Endodermal cell (in vitro differentiated cells): ENCODE measurements at regions not wholly inside any gene's neighbourhood (a gene's known extent, or its start where the extent isn't known, plus 50 kb on each side); places are given as distances from the start of the nearest gene placed in this dataset.

ENCODE experiments used
- DNase-seq: peaks from one replicate; pipeline ENCODE4 v3.0.0-alpha.2; 2017
- H3K27ac ChIP-seq: 2 replicates; pipeline ENCODE4 v1.5.1; 2013; ENCODE audit warnings: mild to moderate bottlenecking, low read depth, low read length, moderate library complexity
- H3K27me3 ChIP-seq: 2 replicates; pipeline ENCODE4 v1.6.1; 2013; ENCODE audit warnings: mild to moderate bottlenecking, low read length, moderate library complexity; ENCODE audit not compliant: insufficient read depth, control insufficient read depth, poor library complexity, severe bottlenecking
- H3K36me3 ChIP-seq: 2 replicates; pipeline ENCODE4 v1.7.0; 2013; ENCODE audit warnings: mild to moderate bottlenecking, low read length, moderate library complexity; ENCODE audit not compliant: control insufficient read depth, insufficient read depth
- H3K4me1 ChIP-seq: one replicate; pipeline ENCODE4 v1.7.0; 2013; ENCODE audit warnings: low read length; ENCODE audit not compliant: control insufficient read depth, insufficient read depth
- H3K4me3 ChIP-seq: 2 replicates; pipeline ENCODE4 v1.5.1; 2013; ENCODE audit warnings: mild to moderate bottlenecking, low read length, moderate library complexity
- H3K9ac ChIP-seq: 2 replicates; pipeline ENCODE4 v1.6.1; 2013; ENCODE audit warnings: mild to moderate bottlenecking, low read length, moderate library complexity; ENCODE audit not compliant: poor library complexity, severe bottlenecking; ENCODE audit errors: extremely low read depth
- H3K9me3 ChIP-seq: 2 replicates; pipeline ENCODE4 v1.6.1; 2013; ENCODE audit warnings: mild to moderate bottlenecking, low read length, moderate library complexity; ENCODE audit not compliant: control insufficient read depth
- H3K27ac Mint-ChIP-seq: 2 replicates; pipeline ENCODE4 v1.8.0; 2020; ENCODE audit warnings: mixed read lengths
- H3K27me3 Mint-ChIP-seq: 2 replicates; pipeline ENCODE4 v1.8.0; 2021; ENCODE audit warnings: mild to moderate bottlenecking, mixed read lengths; ENCODE audit not compliant: insufficient read depth
- H3K36me3 Mint-ChIP-seq: 2 replicates; pipeline ENCODE4 v1.8.0; 2020; ENCODE audit warnings: low read depth, mixed read lengths
- H3K4me1 Mint-ChIP-seq: 2 replicates; pipeline ENCODE4 v1.8.0; 2020; ENCODE audit warnings: mixed read lengths
- H3K4me3 Mint-ChIP-seq: 2 replicates; pipeline ENCODE4 v1.8.0; 2020; ENCODE audit warnings: mild to moderate bottlenecking, moderate library complexity, mixed read lengths
- H3K9me3 Mint-ChIP-seq: 2 replicates; pipeline ENCODE4 v1.8.0; 2020; ENCODE audit warnings: mild to moderate bottlenecking, mixed read lengths
- CTCF ChIP-seq: fragments of 200-600 bp; sonication (generic); conservative IDR thresholded peaks from 2 replicates; pipeline ENCODE4 v1.5.0; 2021; ENCODE audit warnings: antibody characterized with exemption, mild to moderate bottlenecking
- WGBS, 2 experiments: methylation state at CpG; one replicate each; pipeline versions ENCODE4 v1.1.5 to v1.1.7; 2013; ENCODE audit warnings: missing lambda C conversion rate in 2 of 2, mixed read lengths in 1 of 2; ENCODE audit not compliant: insufficient coverage in 1 of 2, insufficient read length in 1 of 2; 5-methylcytosine and 5-hydroxymethylcytosine counted together

- no peak for DNase-seq
- Histone ChIP-seq H3K4me3 (no peak overlapping the region), H3K4me1 (no peaks in the 10 kb centered on the region), H3K36me3 (no peaks in the 10 kb centered on the region), H3K9me3 (no peaks in the 10 kb centered on the region), H3K27me3 (no peaks in the 10 kb centered on the region), H3K27ac (no peak overlapping the region), H3K9ac (no peak overlapping the region)
- WGBS, 2 experiments, result 100% methylated on average over 1 of the region's 2 CpGs; no CpG with 5 or more reads in 1 of the 2 experiments
- Mint-ChIP-seq H3K4me3 (no peak overlapping the region), H3K27ac (no peak overlapping the region), H3K27me3 (no peaks in the 10 kb centered on the region), H3K4me1 (no peaks in the 10 kb centered on the region), H3K9me3 (peaks cover 2% of the 10 kb centered on the region), H3K36me3 (no peaks in the 10 kb centered on the region)
- no peak for TF ChIP-seq CTCF
These were observed 205.7 kb upstream of the PUM3 start for GRCh38 chr9:3049636-3050035.

- H3K4me3 ChIP-seq, result no peak overlapping the region
- no peaks in the 10 kb centered on the region for H3K4me1 ChIP-seq
- Mint-ChIP-seq H3K4me1 (no peaks in the 10 kb centered on the region), H3K36me3 (no peaks in the 10 kb centered on the region), H3K27me3 (no peaks in the 10 kb centered on the region), H3K9me3 (peaks cover 2% of the 10 kb centered on the region), H3K4me3 (no peak overlapping the region), H3K27ac (no peak overlapping the region)
- TF ChIP-seq CTCF, result no peak
- H3K9ac ChIP-seq, result no peak overlapping the region
- 65% methylated on average over 3 of the region's 3 CpGs; no CpG with 5 or more reads in 1 of the 2 experiments for WGBS, 2 experiments
- no peaks in the 10 kb centered on the region for H3K9me3 ChIP-seq
- H3K36me3 ChIP-seq, result no peaks in the 10 kb centered on the region
- H3K27me3 ChIP-seq, result no peaks in the 10 kb centered on the region
- DNase-seq, result no peak
- no peak overlapping the region for H3K27ac ChIP-seq
These were observed 204.0 kb upstream of the PUM3 start for GRCh38 chr9:3047912-3048311.

- 88% methylated on average over 1 of the region's 1 CpG; no CpG with 5 or more reads in 1 of the 2 experiments for WGBS, 2 experiments
- Histone ChIP-seq H3K27ac (no peak overlapping the region), H3K4me1 (no peaks in the 10 kb centered on the region), H3K4me3 (no peak overlapping the region), H3K36me3 (no peaks in the 10 kb centered on the region), H3K9ac (no peak overlapping the region), H3K9me3 (no peaks in the 10 kb centered on the region), H3K27me3 (no peaks in the 10 kb centered on the region)
- no peak overlapping the region for H3K27ac Mint-ChIP-seq
- no peaks in the 10 kb centered on the region for H3K4me1 Mint-ChIP-seq
- H3K36me3 Mint-ChIP-seq, result no peaks in the 10 kb centered on the region
- TF ChIP-seq CTCF, result no peak
- H3K9me3 Mint-ChIP-seq, result no peaks in the 10 kb centered on the region
- H3K27me3 Mint-ChIP-seq, result no peaks in the 10 kb centered on the region
- no peak overlapping the region for H3K4me3 Mint-ChIP-seq
- no peak for DNase-seq
These were observed 201.3 kb upstream of the PUM3 start for GRCh38 chr9:3045153-3045552.
